ENCODE measurements at regions not wholly inside any gene's neighbourhood (a gene's known extent, or its start where the extent isn't known, plus 50 kb on each side); places are given as distances from the start of the nearest gene placed in this dataset.

GRCh38 chr11:92902417-92902816, 67.0 kb upstream of the MTNR1B start:
- WGBS (ENCODE audit: low lambda C conversion rate), result 47% methylated on average over 1 of the region's 1 CpG
- H3K36me3 ChIP-seq (replicated peaks in 1 of 2; ENCODE audit: control insufficient read depth in 1 of 2, insufficient read depth in 2 of 2, low read length in 1 of 2), result no peaks in the 10 kb centered on the region
- H3K27ac ChIP-seq (ENCODE audit: low read depth in 2 of 2, low read length in 1 of 2), result no peak overlapping the region; a peak in 1 of 4 replicates
- H2AFZ ChIP-seq (ENCODE audit: low read depth), result no peak overlapping the region
- TF ChIP-seq GATA2 (CRISPR knock-in tag; IDR thresholded peaks at IDR 0.05) (peak; percentile 14; the same call in 1 of the 2 replicates), RAD21 (IDR thresholded peaks at IDR 0.05; ENCODE audit: low read length) (no peak)
- CTCF ChIA-PET, result interaction anchor here (1.3 to 2.5 kb wide), 2 partner anchors 16 to 39 kb away, joined by 3 to 14 read pairs; no protein-coding TSS in a partner anchor
- no peak for DNase-seq
- no peak overlapping the region for H3K4me2 ChIP-seq
- H3K4me1 ChIP-seq (ENCODE audit: control insufficient read depth in 1 of 2, insufficient read depth in 2 of 2, low read depth in 1 of 2, low read length in 1 of 2), result peaks cover 0 to 8% of the 10 kb centered on the region in 2 experiments; a peak in 2 of 4 replicates
- no peaks in the 10 kb centered on the region for H3K27me3 ChIP-seq (ENCODE audit: insufficient read depth)
- no peak overlapping the region for H3K4me3 ChIP-seq (ENCODE audit: low read depth in 2 of 2, low read length in 1 of 2)
- H4K20me1 ChIP-seq (ENCODE audit: insufficient read depth), result no peaks in the 10 kb centered on the region
- POLR2A ChIA-PET, result no interaction called here
- no peaks in the 10 kb centered on the region for H3K9me3 ChIP-seq
- no peaks in the 10 kb centered on the region for H3F3A ChIP-seq (replicated peaks; ENCODE audit: insufficient read depth)
- no peak overlapping the region for H3K9ac ChIP-seq
- H3K79me2 ChIP-seq (ENCODE audit: insufficient read depth), result no peaks in the 10 kb centered on the region
- no peaks in the 10 kb centered on the region for H3K9me2 ChIP-seq

GRCh38 chr11:92907671-92908070, 61.8 kb upstream of the MTNR1B start:
- WGBS (ENCODE audit: low lambda C conversion rate), result 37% methylated on average over 4 of the region's 4 CpGs

GRCh38 chr11:92909214-92909613, 60.2 kb upstream of the MTNR1B start:
- H3K4me3 ChIP-seq (ENCODE audit: low read depth in 2 of 2, low read length in 1 of 2), result no peak overlapping the region
- no peaks in the 10 kb centered on the region for H3K36me3 ChIP-seq (replicated peaks in 1 of 2; ENCODE audit: control insufficient read depth in 1 of 2, insufficient read depth in 2 of 2, low read length in 1 of 2)
- H3K27me3 ChIP-seq (ENCODE audit: insufficient read depth), result no peaks in the 10 kb centered on the region
- H3K9me2 ChIP-seq, result no peaks in the 10 kb centered on the region
- H2AFZ ChIP-seq (ENCODE audit: low read depth), result no peak overlapping the region
- CTCF ChIA-PET, result interaction anchor here (1.8 kb wide), 1 partner anchor 23 kb away, joined by 8 read pairs; no protein-coding TSS in a partner anchor
- H3K4me1 ChIP-seq (ENCODE audit: control insufficient read depth in 1 of 2, insufficient read depth in 2 of 2, low read depth in 1 of 2, low read length in 1 of 2), result peaks cover 0 to 5% of the 10 kb centered on the region in 2 experiments; a peak in 1 of 4 replicates
- DNase-seq, result no peak
- H3K9me3 ChIP-seq, result no peaks in the 10 kb centered on the region
- H3K9ac ChIP-seq, result no peak overlapping the region
- no peaks in the 10 kb centered on the region for H3K79me2 ChIP-seq (ENCODE audit: insufficient read depth)
- POLR2A ChIA-PET, result no interaction called here
- 60% methylated on average over 5 of the region's 5 CpGs for WGBS (ENCODE audit: low lambda C conversion rate)
- no peaks in the 10 kb centered on the region for H3F3A ChIP-seq (replicated peaks; ENCODE audit: insufficient read depth)
- H3K4me2 ChIP-seq, result no peak overlapping the region
- H4K20me1 ChIP-seq (ENCODE audit: insufficient read depth), result no peaks in the 10 kb centered on the region
- TF ChIP-seq USF2 (IDR thresholded peaks at IDR 0.05; ENCODE audit: borderline replicate concordance, low read depth, low read length), result no peak
- TF ChIP-seq GATA2 (CRISPR knock-in tag; IDR thresholded peaks at IDR 0.05), result no peak
- TF ChIP-seq CHD2 (IDR thresholded peaks at IDR 0.05; ENCODE audit: low read length, partially characterized antibody), result no peak
- TF ChIP-seq JUND (IDR thresholded peaks at IDR 0.05), result no peak
- no peak for TF ChIP-seq TEAD4 (IDR thresholded peaks at IDR 0.05; ENCODE audit: borderline replicate concordance, insufficient read depth)
- TF ChIP-seq TAF1 (IDR thresholded peaks at IDR 0.05; ENCODE audit: borderline replicate concordance, low read depth, low read length), result no peak
- no peak for TF ChIP-seq IRF3 (IDR thresholded peaks at IDR 0.05; ENCODE audit: low read depth, low read length)
- no peak for TF ChIP-seq MXI1 (IDR thresholded peaks at IDR 0.05; ENCODE audit: low read depth, low read length)
- TF ChIP-seq RAD21 (IDR thresholded peaks at IDR 0.05; ENCODE audit: low read length), result no peak
- TF ChIP-seq ZBTB33 (IDR thresholded peaks at IDR 0.05; ENCODE audit: borderline replicate concordance, low read depth), result no peak
- TF ChIP-seq YY1 (IDR thresholded peaks at IDR 0.05; ENCODE audit: low read depth), result no peak
- no peak for TF ChIP-seq FOXJ3 (CRISPR knock-in tag; IDR thresholded peaks at IDR 0.05)
- no peak for TF ChIP-seq MEF2A (IDR thresholded peaks at IDR 0.05; ENCODE audit: borderline replicate concordance, low read depth)
- no peak overlapping the region for H3K27ac ChIP-seq (ENCODE audit: low read depth in 2 of 2, low read length in 1 of 2)

More at GRCh38 chr11:92907671-92908070, 61.8 kb upstream of the MTNR1B start:
- peaks cover 0 to 9% of the 10 kb centered on the region in 2 experiments; a peak in 2 of 4 replicates for H3K4me1 ChIP-seq (ENCODE audit: control insufficient read depth in 1 of 2, insufficient read depth in 2 of 2, low read depth in 1 of 2, low read length in 1 of 2)
- no peaks in the 10 kb centered on the region for H3K27me3 ChIP-seq (ENCODE audit: insufficient read depth)
- no peaks in the 10 kb centered on the region for H3K79me2 ChIP-seq (ENCODE audit: insufficient read depth)
- no peak for DNase-seq
- no peak overlapping the region for H3K9ac ChIP-seq
- H2AFZ ChIP-seq (ENCODE audit: low read depth), result no peak overlapping the region
- H3K4me2 ChIP-seq, result no peak overlapping the region
- POLR2A ChIA-PET, result no interaction called here
- no peaks in the 10 kb centered on the region for H4K20me1 ChIP-seq (ENCODE audit: insufficient read depth)
- CTCF ChIA-PET, result no interaction called here
- no peak overlapping the region for H3K27ac ChIP-seq (ENCODE audit: low read depth in 2 of 2, low read length in 1 of 2)
- no peaks in the 10 kb centered on the region for H3K36me3 ChIP-seq (replicated peaks in 1 of 2; ENCODE audit: control insufficient read depth in 1 of 2, insufficient read depth in 2 of 2, low read length in 1 of 2)
- H3F3A ChIP-seq (replicated peaks; ENCODE audit: insufficient read depth), result no peaks in the 10 kb centered on the region
- no peak for TF ChIP-seq FOSL2 (IDR thresholded peaks at IDR 0.05; ENCODE audit: borderline replicate concordance, low read depth)
- H3K9me3 ChIP-seq, result no peaks in the 10 kb centered on the region
- H3K9me2 ChIP-seq, result no peaks in the 10 kb centered on the region
- no peak overlapping the region for H3K4me3 ChIP-seq (ENCODE audit: low read depth in 2 of 2, low read length in 1 of 2)

Data from SK-N-SH (cell line).